A673 (cell line): ENCODE measurements at regions not wholly inside any gene's neighbourhood (a gene's known extent, or its start where the extent isn't known, plus 50 kb on each side); places are given as distances from the start of the nearest gene placed in this dataset.

Source experiments
- BruUV-seq: library from RNA; stranded (reverse); fragments of 400-500 nt; replicated peaks from 2 replicates; lab custom pipeline; 2021; lab: Mats Ljungman, UMichigan
- CTCF ChIA-PET: fragments of 300-600 bp; sonication (Branson Sonifier 250); formaldehyde crosslinking; loops from one replicate; lab custom pipeline; 2022; ENCODE audit warnings: antibody characterized with exemption; lab: Charles Lee
- POLR2A ChIA-PET: fragments of 300-600 bp; sonication (Branson Sonifier 250); formaldehyde crosslinking; loops from one replicate; lab custom pipeline; 2022; ENCODE audit warnings: antibody characterized with exemption; ENCODE audit not compliant: low non-redundant PET; lab: Charles Lee
- DNase-seq: peaks from one replicate; pipeline ENCODE4 v3.0.0-alpha.2; 2015; ENCODE audit warnings: low spot score
- H3K27ac ChIP-seq: fragments of 200-600 bp; sonication (generic); 2 replicates; pipeline ENCODE4 v1.5.1; 2016; ENCODE audit warnings: mixed run types, low read depth, mild to moderate bottlenecking, mixed read lengths, antibody characterized with exemption, low read length; ENCODE audit not compliant: poor library complexity, severe bottlenecking
- H3K27me3 ChIP-seq: fragments of 200-600 bp; sonication (generic); replicated peaks from 2 replicates; pipeline ENCODE4 v1.6.1; 2017; ENCODE audit warnings: mixed run types, low read depth, mild to moderate bottlenecking, mixed read lengths, antibody characterized with exemption, low read length; ENCODE audit not compliant: insufficient read depth, poor library complexity
- H3K36me3 ChIP-seq: fragments of 200-600 bp; sonication (generic); 2 replicates; pipeline ENCODE4 v1.6.1; 2016; ENCODE audit warnings: mixed run types, mild to moderate bottlenecking, mixed read lengths, antibody characterized with exemption, low read length; ENCODE audit not compliant: insufficient read depth, poor library complexity, severe bottlenecking
- H3K4me1 ChIP-seq: fragments of 200-600 bp; sonication (generic); 2 replicates; pipeline ENCODE4 v1.6.1; 2017; ENCODE audit warnings: mixed run types, mild to moderate bottlenecking, mixed read lengths, antibody characterized with exemption, low read length; ENCODE audit not compliant: insufficient read depth, poor library complexity, severe bottlenecking
- H3K4me3 ChIP-seq: fragments of 200-600 bp; sonication (generic); 2 replicates; pipeline ENCODE4 v1.5.1; 2016; ENCODE audit warnings: low read depth, mixed run types, mild to moderate bottlenecking, mixed read lengths, low read length; ENCODE audit not compliant: poor library complexity, severe bottlenecking
- H3K9me3 ChIP-seq: fragments of 200-600 bp; sonication (generic); 2 replicates; pipeline ENCODE4 v1.6.1; 2016; ENCODE audit warnings: mixed run types, low read depth, mild to moderate bottlenecking, mixed read lengths, antibody characterized with exemption, low read length; ENCODE audit not compliant: poor library complexity, severe bottlenecking
- CTCF ChIP-seq: fragments of 300-800, 200-600 bp; sonication (generic); conservative IDR thresholded peaks from 2 replicates; pipeline ENCODE4 v1.5.1; 2017; ENCODE audit warnings: low read depth, mild to moderate bottlenecking, antibody characterized with exemption, low read length, moderate library complexity, mixed read lengths
- EZH2 ChIP-seq: fragments of 200-600 bp; sonication (generic); IDR thresholded peaks from 2 replicates; pipeline ENCODE4 v1.6.1; 2017; ENCODE audit warnings: borderline replicate concordance, low read depth, mild to moderate bottlenecking, mixed read lengths, antibody characterized with exemption, low read length; ENCODE audit not compliant: poor library complexity, severe bottlenecking
- intact Hi-C: fragments of 100-400 bp; cut with micrococcal nuclease; formaldehyde crosslinking; loops from one replicate; pipeline ENCODE4 v1.10.0; 2022; ENCODE audit not compliant: unreplicated experiment

- POLR2A ChIA-PET, result no interaction called here
- H3K36me3 ChIP-seq, result no peaks in the 10 kb centered on the region
- intact Hi-C loops, result no loop called here
- CTCF ChIA-PET, result no interaction called here
- peaks cover 12% of the 10 kb centered on the region for H3K27me3 ChIP-seq
- no peak overlapping the region for H3K27ac ChIP-seq
- BruUV-seq, result no TSS peak
- no peaks in the 10 kb centered on the region for H3K4me1 ChIP-seq
- DNase-seq, result no peak
- no peak overlapping the region for H3K4me3 ChIP-seq
- TF ChIP-seq CTCF (no peak), EZH2 (no peak)
- no peaks in the 10 kb centered on the region for H3K9me3 ChIP-seq
These were observed 155.1 kb upstream of the WSCD2 start for GRCh38 chr12:107973950-107974349.

GRCh38 chr12:107976331-107976730 lies 152.8 kb upstream of the WSCD2 start:
- POLR2A ChIA-PET, result no interaction called here
- H3K9me3 ChIP-seq, result no peaks in the 10 kb centered on the region
- no peaks in the 10 kb centered on the region for H3K4me1 ChIP-seq
- no peak for DNase-seq
- no peak overlapping the region for H3K4me3 ChIP-seq
- CTCF ChIA-PET, result no interaction called here
- no peak overlapping the region for H3K27ac ChIP-seq
- intact Hi-C loops, result no loop called here
- H3K36me3 ChIP-seq, result no peaks in the 10 kb centered on the region
- no TSS peak for BruUV-seq
- peaks cover 16% of the 10 kb centered on the region for H3K27me3 ChIP-seq
- no peak for TF ChIP-seq CTCF
- no peak for TF ChIP-seq EZH2

GRCh38 chr12:107978201-107978600 lies 150.9 kb upstream of the WSCD2 start:
- no peaks in the 10 kb centered on the region for H3K9me3 ChIP-seq
- TF ChIP-seq EZH2, result no peak
- no peak for TF ChIP-seq CTCF
- ChIA-PET POLR2A (no interaction called here), CTCF (no interaction called here)
- BruUV-seq, result no TSS peak
- H3K36me3 ChIP-seq, result no peaks in the 10 kb centered on the region
- no peak for DNase-seq
- no peak overlapping the region for H3K27ac ChIP-seq
- H3K4me3 ChIP-seq, result no peak overlapping the region
- peaks cover 30% of the 10 kb centered on the region for H3K27me3 ChIP-seq
- intact Hi-C loops, result no loop called here
- H3K4me1 ChIP-seq, result no peaks in the 10 kb centered on the region
